HFF-Myc (cell line): ENCODE measurements at regions not wholly inside any gene's neighbourhood (a gene's known extent, or its start where the extent isn't known, plus 50 kb on each side); places are given as distances from the start of the nearest gene placed in this dataset.

Source experiments
- DNase-seq: peaks from one replicate; pipeline ENCODE4 v3.0.0-alpha.2; 2011; ENCODE audit warnings: low read depth; ENCODE audit errors: extremely low read depth
- H3K4me3 ChIP-seq: replicated peaks from 2 replicates; pipeline ENCODE4 v1.5.1; 2011; ENCODE audit warnings: low read depth, mild to moderate bottlenecking, control low read depth, low read length
- TF ChIP-seq, protein P1 (sequence below): IDR thresholded peaks from 2 replicates; pipeline ENCODE4 v1.5.1; 2012; ENCODE audit warnings: mild to moderate bottlenecking, low read depth, low read length, control low read depth; ENCODE audit errors: missing control alignments

DNA sequence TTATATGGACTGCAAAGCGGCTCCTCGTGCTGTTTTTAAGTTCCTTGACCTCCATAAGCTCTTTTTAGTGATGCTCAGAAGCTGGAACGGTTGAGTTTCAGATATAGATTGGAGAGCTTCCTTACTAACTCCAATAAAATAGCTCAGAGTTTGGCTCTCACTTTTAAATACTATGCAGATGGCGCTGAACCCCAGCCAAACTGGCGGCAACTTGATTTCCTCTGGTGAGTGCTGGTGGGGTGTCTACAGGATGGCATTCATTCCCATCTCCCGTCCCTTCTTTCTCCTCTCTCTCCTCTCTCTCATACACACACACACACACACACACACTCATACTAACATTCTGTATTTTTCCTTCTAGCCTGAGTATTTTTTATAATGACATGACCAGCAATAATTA lies 346.3 kb downstream of the ETNK1 start:
- no peak for DNase-seq
- H3K4me3 ChIP-seq = no peak overlapping the region
- TF ChIP-seq, protein P1, sequence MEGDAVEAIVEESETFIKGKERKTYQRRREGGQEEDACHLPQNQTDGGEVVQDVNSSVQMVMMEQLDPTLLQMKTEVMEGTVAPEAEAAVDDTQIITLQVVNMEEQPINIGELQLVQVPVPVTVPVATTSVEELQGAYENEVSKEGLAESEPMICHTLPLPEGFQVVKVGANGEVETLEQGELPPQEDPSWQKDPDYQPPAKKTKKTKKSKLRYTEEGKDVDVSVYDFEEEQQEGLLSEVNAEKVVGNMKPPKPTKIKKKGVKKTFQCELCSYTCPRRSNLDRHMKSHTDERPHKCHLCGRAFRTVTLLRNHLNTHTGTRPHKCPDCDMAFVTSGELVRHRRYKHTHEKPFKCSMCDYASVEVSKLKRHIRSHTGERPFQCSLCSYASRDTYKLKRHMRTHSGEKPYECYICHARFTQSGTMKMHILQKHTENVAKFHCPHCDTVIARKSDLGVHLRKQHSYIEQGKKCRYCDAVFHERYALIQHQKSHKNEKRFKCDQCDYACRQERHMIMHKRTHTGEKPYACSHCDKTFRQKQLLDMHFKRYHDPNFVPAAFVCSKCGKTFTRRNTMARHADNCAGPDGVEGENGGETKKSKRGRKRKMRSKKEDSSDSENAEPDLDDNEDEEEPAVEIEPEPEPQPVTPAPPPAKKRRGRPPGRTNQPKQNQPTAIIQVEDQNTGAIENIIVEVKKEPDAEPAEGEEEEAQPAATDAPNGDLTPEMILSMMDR = no peak

DNA sequence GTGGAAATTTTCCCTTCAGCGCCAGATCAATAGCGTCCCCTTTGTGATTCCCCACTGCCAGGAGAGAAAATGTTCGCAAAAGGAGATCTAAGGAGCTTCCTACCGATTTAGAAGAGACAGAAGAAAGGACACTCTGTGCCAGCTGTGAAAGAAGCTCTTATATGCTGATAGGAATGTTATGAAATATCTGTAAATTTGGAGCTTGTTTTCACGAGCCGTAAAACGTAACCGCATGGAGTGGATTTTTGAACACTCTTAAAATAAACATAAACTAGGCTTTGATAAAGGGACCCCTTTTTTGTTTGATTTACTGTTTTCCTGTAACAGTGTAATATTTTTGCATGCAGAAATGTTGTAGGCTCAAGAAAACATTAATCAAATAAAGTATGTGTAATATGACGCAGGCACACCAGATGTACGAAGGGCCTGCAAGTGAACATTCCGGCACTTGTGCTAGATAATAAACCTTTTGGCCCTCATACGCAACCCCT lies 346.8 kb downstream of the ETNK1 start:
- no peak for DNase-seq
- TF ChIP-seq, protein P1 = no peak
- H3K4me3 ChIP-seq = no peak overlapping the region

DNA sequence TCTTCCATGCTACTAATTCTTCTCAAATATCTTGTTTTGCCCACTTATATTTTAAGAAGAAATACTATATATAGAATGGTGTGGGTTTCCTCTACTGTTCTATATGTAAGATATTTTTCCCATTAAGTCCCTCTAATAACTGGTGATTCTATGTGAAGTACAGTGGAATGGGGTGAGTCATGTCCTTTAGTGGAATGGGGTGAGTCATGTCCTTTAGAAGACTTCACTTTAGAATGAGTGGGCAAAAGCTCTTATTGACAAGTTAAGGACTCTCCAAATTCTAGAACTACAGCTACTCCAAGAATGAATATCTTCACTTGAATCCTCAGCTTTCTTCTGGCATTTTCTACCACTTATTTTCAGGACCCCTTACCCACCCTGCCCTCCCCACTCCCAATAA lies 349.9 kb downstream of the ETNK1 start:
- peak; percentile 39 for DNase-seq
- no peak overlapping the region for H3K4me3 ChIP-seq
- TF ChIP-seq, protein P1 = no peak

DNA sequence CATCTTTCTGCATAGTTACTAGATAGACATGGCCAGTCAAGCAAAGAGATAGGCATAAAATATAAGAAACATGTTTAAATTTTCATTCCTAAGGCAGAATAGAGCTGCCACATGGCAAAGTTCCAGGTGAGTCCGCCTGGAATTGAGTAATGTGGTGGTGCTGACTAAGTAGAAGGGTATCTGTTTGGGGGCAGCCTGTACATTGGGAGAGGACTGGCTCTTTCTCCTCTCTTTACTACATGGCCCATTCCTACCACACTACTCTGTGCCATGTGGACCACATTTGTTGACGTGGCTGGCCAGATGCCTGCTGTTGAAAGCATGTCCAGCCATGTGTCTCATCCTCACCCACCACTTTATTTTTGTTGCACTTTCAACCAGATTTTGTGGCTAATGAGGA lies 354.0 kb downstream of the ETNK1 start:
- TF ChIP-seq, protein P1 = no peak
- no peak overlapping the region for H3K4me3 ChIP-seq
- peak; percentile 43 for DNase-seq

DNA sequence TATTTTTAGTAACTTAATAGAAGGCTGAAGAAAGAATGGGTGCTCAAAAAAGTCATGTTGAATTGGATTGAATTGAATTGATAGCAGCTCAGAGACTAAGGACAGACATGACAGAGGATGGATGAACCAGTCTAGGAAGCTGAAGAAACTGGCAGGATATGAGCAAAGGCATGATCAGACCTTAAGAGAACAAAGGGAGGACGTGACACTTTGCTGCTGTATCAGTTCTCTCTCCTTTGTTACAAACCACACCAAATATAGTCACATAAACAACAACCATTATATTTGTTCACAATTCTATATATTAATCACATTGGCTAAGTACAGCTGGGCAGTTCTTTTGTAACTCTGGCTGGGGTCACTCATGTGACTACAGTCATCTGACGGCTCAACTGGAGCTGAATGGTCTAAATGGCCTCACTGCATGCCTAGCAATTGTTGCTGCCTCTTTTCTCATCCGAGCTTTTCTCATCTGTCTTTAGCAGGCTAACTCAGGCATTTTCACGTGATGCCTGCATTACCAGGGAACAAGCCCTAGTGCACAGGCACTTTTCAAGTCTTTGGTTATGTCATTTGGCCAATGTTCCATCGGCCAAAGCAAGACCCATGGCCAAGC lies 355.0 kb downstream of the ETNK1 start:
- H3K4me3 ChIP-seq = no peak overlapping the region
- DNase-seq = no peak
- TF ChIP-seq, protein P1 = no peak

DNA sequence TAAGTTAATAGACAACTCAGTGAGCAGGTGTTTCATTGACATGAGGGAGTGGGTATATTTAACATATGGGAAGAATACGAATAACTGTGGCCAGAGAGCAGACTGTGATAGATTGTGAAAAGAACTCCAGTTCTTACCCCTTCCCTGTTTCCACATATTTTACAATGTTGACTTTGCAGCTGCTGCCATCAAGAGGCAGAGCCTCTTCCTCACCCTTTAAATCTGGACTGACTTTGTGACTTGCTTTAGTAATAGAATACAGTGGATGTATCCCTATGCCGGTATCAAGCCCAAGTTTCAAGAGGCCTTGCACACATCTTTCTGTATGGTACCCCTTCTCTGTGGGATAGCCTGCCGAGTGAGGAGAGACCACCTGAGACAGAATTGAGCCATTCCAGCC lies 356.7 kb downstream of the ETNK1 start:
- H3K4me3 ChIP-seq = no peak overlapping the region
- TF ChIP-seq, protein P1 = peak; percentile 7
- no peak for DNase-seq

DNA sequence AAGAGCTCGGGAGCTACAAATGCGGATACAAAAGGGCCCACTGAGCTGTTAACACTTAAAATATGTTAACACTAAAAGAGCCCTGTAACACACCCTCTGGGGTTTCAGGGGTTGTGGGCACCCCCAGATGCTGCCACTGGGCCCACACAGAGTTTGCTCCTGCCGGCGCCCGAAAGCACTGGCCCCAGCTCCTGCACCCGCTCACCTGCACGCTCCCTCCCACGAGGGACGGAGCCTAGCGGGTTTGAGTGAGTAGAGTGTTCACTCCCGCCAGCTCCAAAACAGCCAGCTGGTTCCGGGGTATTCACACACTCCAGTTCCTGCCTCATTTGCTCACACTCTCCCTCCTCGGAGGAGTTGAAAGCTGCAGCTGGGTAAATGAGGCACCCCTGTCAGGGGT lies 357.7 kb downstream of the ETNK1 start:
- no peak for DNase-seq
- TF ChIP-seq, protein P1 = no peak
- no peak overlapping the region for H3K4me3 ChIP-seq
